Adrenal gland (tissue), 9 donors: ENCODE measurements at regions not wholly inside any gene's neighbourhood (a gene's known extent, or its start where the extent isn't known, plus 50 kb on each side); places are given as distances from the start of the nearest gene placed in this dataset.
"Not testable (repeated sequence)": the region's sequence is repeated elsewhere in the genome, so short reads cannot be mapped to it uniquely, and the experiment has no call there.

Experiments
- DNase-seq, 7 donors: peaks; one replicate each; pipeline ENCODE4 v3.0.0-alpha.2; 2019 to 2020
- H3K27ac ChIP-seq, 5 donors: fragments of 200-600 bp; sonication (generic) in 4 of 5; 1 replicate in 3 of 5; 2 replicates in 2 of 5; pipeline versions ENCODE4 v1.5.1 to v1.8.0; 2016 to 2020; ENCODE audit warnings: mild to moderate bottlenecking in 1 of 5
- H3K27me3 ChIP-seq: fragments of 200-600 bp; 2 replicates; pipeline ENCODE4 v1.8.0; 2021
- H3K36me3 ChIP-seq, 2 donors: fragments of 200-600 bp; replicated peaks in 1 of 2; 1 replicate in 1 of 2; 2 replicates in 1 of 2; pipeline versions ENCODE4 v1.5.1 to v1.8.0; 2018 to 2022
- H3K4me1 ChIP-seq, 2 donors: fragments of 200-600 bp; replicated peaks in 1 of 2; 1 replicate in 1 of 2; 2 replicates in 1 of 2; pipeline versions ENCODE4 v1.5.1 to v1.8.0; 2018 to 2021
- H3K4me3 ChIP-seq, 4 donors: fragments of 200-600 bp; sonication (generic) in 3 of 4; one replicate each; pipeline ENCODE4 v1.5.1; 2016 to 2018
- H3K9me3 ChIP-seq, 3 donors: fragments of 200-600 bp; sonication (generic) in 1 of 3; replicated peaks in 1 of 3; 1 replicate in 2 of 3; 2 replicates in 1 of 3; pipeline versions ENCODE4 v1.5.1 to v1.8.0; 2016 to 2021
- CTCF ChIP-seq, 6 experiments: fragments of 450-650 bp in 4 of 6; fragments of 200-600 bp in 2 of 6; sonication (generic) in 1 of 6; IDR thresholded peaks; 1 replicate in 5 of 6; 2 replicates in 1 of 6; pipeline versions ENCODE4 v1.5.1 to v1.8.0; 2016 to 2021; ENCODE audit warnings: antibody characterized with exemption in 6 of 6, mild to moderate bottlenecking in 2 of 6, moderate library complexity in 1 of 6
- POLR2A ChIP-seq, 2 donors: fragments of 450-650 bp; IDR thresholded peaks; one replicate each; pipeline ENCODE4 v1.6.1; 2017; ENCODE audit warnings: antibody characterized with exemption in 2 of 2, mild to moderate bottlenecking in 2 of 2, moderate library complexity in 1 of 2
- WGBS, 4 donors: extraction: QIAGEN DNeasy Blood & Tissue Kit in 2 of 4; methylation state at CpG; one replicate each; pipeline versions ENCODE4 v1.1.5 to v1.1.7; 2013 to 2017; 5-methylcytosine and 5-hydroxymethylcytosine counted together
- intact Hi-C, 2 donors: fragments of 100-400 bp; cut with DNase I; formaldehyde crosslinking; loops; one replicate each; pipeline versions ENCODE4 v1.14.1 to v1.15.0; 2022 to 2023
- donor health status: healthy with polysubstance abuse.
- donor health status: Bipolar disorder and iron deficiency.
- donor health status: DM: yes; HTN: yes; CAD: no.
- donor health status: DM: no; HTN: no; CAD: no.
- donor health status: DM: no; HTN: no; CAD: no.

- Histone ChIP-seq H3K36me3 (no peaks in the 10 kb centered on the region), H3K27me3 (no peaks in the 10 kb centered on the region), H3K4me3 (no peak overlapping the region), H3K4me1 (no peaks in the 10 kb centered on the region), H3K9me3 (no peaks in the 10 kb centered on the region), H3K27ac (no peak overlapping the region)
- 82 to 86% (median 84%) methylated on average over 5 of the region's 5 CpGs for WGBS, 4 donors
- DNase-seq = no peak
- TF ChIP-seq CTCF (IDR thresholded peaks at IDR 0.05) (no peak), POLR2A (IDR thresholded peaks at IDR 0.05) (no peak)
- intact Hi-C loops = no loop called here
These were observed 448.9 kb downstream of the NAV3 start for GRCh38 chr12:78279567-78279966.

GRCh38 chr12:78281102-78281501, 450.4 kb downstream of the NAV3 start:
- intact Hi-C loops, H3K4me1 ChIP-seq, H3K9me3 ChIP-seq, H3K27me3 ChIP-seq, DNase-seq, H3K4me3 ChIP-seq, H3K27ac ChIP-seq, H3K36me3 ChIP-seq: not testable (repeated sequence)
- WGBS, 4 donors = 75 to 91% (median 80%) methylated on average over 2 of the region's 2 CpGs

GRCh38 chr12:78284417-78284816, 453.7 kb downstream of the NAV3 start:
- 87 to 98% (median 91%) methylated on average over 1 of the region's 1 CpG for WGBS, 4 donors
- Histone ChIP-seq H3K27me3 (no peaks in the 10 kb centered on the region), H3K4me3 (no peak overlapping the region), H3K4me1 (no peaks in the 10 kb centered on the region), H3K9me3 (no peaks in the 10 kb centered on the region), H3K36me3 (no peaks in the 10 kb centered on the region), H3K27ac (no peak overlapping the region)
- intact Hi-C loops = no loop called here
- DNase-seq = no peak
- TF ChIP-seq POLR2A (IDR thresholded peaks at IDR 0.05) (no peak), CTCF (IDR thresholded peaks at IDR 0.05) (no peak)

GRCh38 chr12:78290606-78291345, 460.1 kb downstream of the NAV3 start:
- H3K4me1 ChIP-seq = no peaks in the 10 kb centered on the region
- WGBS, 4 donors = 62 to 79% (median 72%) methylated on average over 5 of the region's 5 CpGs
- no peaks in the 10 kb centered on the region for H3K36me3 ChIP-seq
- TF ChIP-seq CTCF (IDR thresholded peaks at IDR 0.05) (no peak), POLR2A (IDR thresholded peaks at IDR 0.05) (no peak)
- no peaks in the 10 kb centered on the region for H3K27me3 ChIP-seq
- H3K9me3 ChIP-seq = no peaks in the 10 kb centered on the region
- intact Hi-C loops = no loop called here
- DNase-seq = no peak
- no peak overlapping the region for H3K4me3 ChIP-seq
- H3K27ac ChIP-seq = no peak overlapping the region

- TF ChIP-seq POLR2A (IDR thresholded peaks at IDR 0.05) (no peak), CTCF (IDR thresholded peaks at IDR 0.05) (no peak)
- H3K9me3 ChIP-seq = no peaks in the 10 kb centered on the region
- intact Hi-C loops = no loop called here
- no peak overlapping the region for H3K4me3 ChIP-seq
- no peaks in the 10 kb centered on the region for H3K36me3 ChIP-seq
- DNase-seq = no peak
- 72 to 83% (median 80%) methylated on average over 1 of the region's 1 CpG for WGBS, 4 donors
- H3K27me3 ChIP-seq = no peaks in the 10 kb centered on the region
- H3K4me1 ChIP-seq = no peaks in the 10 kb centered on the region
- no peak overlapping the region for H3K27ac ChIP-seq
These were observed 462.5 kb downstream of the NAV3 start for GRCh38 chr12:78293059-78293686.

GRCh38 chr12:78301282-78301681, 470.6 kb downstream of the NAV3 start:
- H3K36me3 ChIP-seq, intact Hi-C loops, H3K4me1 ChIP-seq: not testable (repeated sequence)

More at GRCh38 chr12:78301282-78301681, 470.6 kb downstream of the NAV3 start:
- not testable (repeated sequence) for H3K27ac ChIP-seq, DNase-seq, H3K4me3 ChIP-seq, H3K9me3 ChIP-seq, H3K27me3 ChIP-seq
- 79 to 89% (median 87%) methylated on average over 5 of the region's 5 CpGs for WGBS, 4 donors
